NCI-H2171 treated with DMSO at 0.1 percent for 48 hours (cell line): ENCODE measurements at regions not wholly inside any gene's neighbourhood (a gene's known extent, or its start where the extent isn't known, plus 50 kb on each side); places are given as distances from the start of the nearest gene placed in this dataset.
"Not testable (repeated sequence)": the region's sequence is repeated elsewhere in the genome, so short reads cannot be mapped to it uniquely, and the experiment has no call there.

Experiments used
- DNase-seq: peaks from one replicate; lab custom pipeline; 2025; lab: John Stamatoyannopoulos, UW

DNA sequence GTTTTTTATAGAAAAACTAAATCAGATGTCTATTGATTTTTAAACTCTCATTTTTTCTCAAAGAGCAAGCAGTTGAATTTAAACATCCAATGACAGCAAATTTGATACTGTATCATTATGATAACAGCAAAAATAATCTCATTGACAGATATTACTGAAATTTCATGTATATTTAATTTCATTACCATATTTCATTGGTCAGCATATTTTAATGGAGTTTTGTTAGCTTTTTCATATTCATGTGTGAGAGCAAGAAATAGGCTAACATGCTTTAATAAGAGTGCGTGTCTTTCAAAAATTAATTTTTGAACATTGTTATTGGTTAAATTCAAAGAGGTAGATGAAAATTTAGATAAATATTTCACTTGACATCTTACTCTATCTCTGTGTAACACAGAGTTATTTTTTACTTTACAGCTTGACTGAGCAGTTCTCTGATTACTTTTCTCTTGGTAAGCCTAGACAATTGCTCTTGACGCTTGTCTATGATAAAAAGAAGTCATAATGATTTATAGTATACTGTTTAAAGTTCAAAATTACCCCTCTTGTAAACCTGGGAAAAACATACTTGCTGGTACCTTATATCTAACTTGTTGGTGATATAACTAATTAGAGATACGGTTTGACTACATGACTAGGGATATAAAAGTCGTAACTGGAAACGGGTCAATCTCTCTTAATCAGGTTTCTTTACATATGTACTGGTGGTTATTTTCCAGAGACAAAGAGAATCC, 732.3 kb upstream of the NCAM2 start:
- DNase-seq, result no peak

DNA sequence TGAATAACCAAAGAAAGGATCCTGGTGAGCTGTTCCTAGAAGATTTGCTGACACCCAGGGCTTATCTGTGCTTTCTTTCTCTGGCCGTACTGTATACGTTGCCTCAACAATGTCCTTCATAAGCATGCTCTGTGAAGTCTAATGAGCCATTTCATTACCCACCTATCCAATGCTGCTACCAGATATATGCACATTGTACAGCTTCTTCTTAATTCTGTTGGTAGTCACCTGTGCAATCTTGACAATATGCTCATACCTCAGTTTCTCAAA, 731.8 kb upstream of the NCAM2 start:
- no peak for DNase-seq

DNA sequence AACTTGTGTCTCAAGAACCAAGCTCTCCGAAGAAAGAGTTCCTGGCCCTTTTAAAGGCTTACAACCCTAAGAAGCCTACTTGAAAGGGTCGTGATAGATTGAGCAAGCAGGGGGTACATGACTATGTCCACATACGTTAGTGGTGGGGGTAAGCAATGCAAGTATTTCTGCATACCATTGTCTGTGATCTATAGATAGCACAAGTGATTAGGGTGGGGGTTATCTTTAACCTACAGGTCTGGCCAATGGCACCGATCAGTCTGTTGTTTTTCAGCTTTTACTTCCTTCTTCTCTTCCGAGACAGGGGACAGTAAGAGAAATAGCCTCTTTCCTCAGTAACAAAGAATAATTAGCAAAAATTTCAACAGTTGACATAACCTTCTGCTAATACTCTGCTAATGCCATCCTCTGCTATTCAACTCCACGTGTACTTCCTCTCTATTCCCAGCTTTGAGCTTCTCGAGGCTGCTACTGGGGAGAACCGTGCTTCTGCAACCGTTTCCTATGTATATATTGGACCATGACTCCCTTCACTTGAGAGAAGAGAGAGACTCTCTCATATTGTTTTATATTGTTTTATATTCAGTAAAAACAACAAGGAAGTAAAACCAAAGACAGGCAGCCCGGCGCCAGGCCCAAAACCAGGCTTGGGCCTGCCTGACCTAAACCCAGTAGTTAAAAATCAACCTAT, 727.7 kb upstream of the NCAM2 start:
- DNase-seq, result no peak

DNA sequence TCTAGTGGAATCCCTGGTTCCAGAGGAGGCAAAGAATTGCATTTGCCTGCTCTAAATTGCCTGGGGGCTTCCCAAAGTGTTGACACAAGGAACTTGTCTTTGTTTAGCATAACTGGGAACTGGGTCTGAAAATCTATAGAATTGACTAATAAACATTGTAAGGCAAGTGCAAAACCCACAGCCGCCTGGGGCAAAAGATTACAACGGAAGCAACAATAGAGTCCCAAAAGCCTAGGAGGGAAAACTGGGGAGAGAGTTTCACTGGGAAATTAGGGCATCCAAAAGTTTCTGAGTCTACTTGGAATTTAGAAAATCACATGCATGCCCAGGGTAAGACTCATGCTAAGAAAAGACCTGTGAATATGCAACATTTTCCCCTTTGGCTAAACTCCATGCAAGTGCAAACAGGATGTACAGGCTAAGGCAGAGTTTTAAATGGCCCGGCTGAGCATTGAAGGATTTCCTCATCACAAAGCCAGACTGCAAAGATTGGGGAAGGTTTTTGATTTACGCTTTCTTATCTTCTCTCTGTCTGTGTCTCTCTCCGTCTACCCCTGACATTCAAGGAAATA, 725.3 kb upstream of the NCAM2 start:
- no peak for DNase-seq

DNA sequence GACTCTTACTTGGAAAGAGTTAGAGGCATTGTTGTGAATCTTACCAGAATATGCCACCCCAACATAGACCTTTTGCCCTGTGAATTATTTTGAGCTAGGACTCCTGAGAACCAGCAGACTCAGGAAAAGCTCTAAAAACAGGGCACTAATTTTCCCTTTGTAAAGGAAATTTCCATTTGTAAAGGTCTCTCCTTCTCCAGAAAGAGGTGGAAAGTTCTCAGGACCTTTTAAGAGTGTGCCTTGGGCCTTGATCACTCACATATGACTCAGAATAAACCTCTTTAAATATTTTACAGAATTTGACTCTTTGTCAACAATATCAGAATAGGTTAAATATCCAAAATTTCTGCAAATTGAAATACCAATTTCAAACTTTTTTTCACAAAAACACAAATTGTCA, 721.8 kb upstream of the NCAM2 start:
- no peak for DNase-seq

DNA sequence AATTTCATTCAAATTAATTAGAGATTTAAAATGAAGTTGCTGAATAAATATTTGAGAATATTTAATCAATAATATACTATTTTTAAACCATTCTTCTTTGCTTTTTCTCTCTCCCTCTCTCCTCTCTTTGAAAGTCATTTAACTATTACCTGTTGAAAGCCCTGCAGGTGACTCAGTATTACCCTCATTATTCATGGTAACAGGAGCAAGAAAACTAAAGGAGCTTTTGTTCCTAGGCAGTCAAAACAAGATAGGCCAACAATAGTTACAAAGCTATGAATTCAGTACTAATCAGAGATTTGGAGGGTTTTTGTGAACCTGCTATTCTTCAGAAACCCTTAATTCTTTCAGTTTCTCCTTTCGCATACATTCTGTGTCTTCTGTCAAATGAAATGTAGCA, 721.3 kb upstream of the NCAM2 start:
- no peak for DNase-seq

DNA sequence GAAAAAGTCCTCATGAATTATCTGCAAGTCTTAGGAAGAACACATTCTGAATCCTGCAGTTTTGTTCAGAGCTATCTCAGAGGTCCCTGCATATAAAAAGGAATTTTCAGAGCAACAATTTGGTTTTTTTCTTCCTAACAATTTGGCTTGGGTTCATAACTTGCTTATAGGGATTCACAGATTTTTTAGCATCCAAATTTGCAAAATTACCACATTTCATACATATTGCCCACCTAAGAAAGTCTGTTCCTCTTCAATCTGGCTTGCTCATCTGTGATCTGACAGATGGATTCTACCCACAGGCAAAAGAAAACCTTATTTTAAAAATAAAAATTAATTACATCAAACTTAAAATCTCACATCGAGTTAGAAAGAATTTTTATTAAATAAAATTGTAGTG, 714.4 kb upstream of the NCAM2 start:
- no peak for DNase-seq

- DNase-seq, result no peak
These were observed 705.9 kb upstream of the NCAM2 start for GRCh38 chr21:20292280-20292679.

DNA sequence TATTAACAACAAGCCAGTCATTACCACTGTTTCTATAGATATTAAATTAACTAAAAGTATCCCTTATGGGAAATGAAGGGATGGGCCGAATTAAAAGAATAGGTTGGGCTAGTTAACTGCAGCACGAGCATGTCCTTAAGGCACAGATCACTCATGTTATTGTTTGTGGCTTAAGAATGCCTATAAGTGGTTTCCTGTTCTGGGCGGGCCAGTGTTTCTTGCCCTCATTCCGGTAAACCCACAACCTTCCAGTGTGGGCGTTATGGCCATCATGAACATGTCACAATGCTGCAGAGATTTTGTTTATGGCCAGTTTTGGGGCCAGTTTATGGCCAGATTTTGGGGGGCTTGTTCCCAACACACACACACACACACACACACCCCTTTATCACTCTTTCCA, 705.4 kb upstream of the NCAM2 start:
- not testable (repeated sequence) for DNase-seq

DNA sequence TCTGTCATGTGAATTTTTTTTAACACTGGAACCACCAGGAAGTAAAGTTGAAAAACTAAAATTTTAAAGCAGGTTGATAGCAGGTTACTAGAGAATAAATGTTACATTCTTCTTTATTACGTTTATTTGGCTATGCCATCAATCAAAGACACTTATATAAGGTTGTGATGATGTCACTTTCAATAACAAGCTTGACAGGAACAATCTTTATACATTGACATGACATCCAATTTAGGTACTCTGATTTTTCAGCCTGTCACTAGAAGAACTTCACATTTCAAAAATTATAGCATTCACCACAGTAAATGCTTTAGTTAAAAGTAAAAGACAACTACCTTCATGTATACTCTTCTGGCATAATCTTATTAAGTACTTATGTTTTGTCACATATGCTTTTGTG, 696.8 kb upstream of the NCAM2 start:
- DNase-seq, result no peak

DNA sequence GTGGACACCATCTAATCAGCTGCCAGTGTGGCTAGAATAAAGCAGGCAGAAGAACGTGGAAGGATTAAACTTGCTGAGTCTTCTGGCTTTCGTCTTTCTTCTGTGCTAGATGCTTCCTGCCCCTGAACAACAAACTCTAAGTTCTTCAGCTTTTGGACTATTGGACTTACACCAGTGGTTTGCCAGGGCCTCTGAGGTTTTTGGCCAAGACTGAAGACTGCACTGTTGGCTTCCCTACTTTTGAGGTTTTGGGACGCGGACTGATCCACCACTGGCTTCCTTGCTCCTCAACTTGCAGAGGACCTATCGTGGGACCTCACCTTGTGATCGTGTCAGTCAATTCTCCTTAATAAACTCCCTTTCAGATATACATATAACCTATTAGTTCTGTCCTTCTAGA, 696.1 kb upstream of the NCAM2 start:
- no peak for DNase-seq

DNA sequence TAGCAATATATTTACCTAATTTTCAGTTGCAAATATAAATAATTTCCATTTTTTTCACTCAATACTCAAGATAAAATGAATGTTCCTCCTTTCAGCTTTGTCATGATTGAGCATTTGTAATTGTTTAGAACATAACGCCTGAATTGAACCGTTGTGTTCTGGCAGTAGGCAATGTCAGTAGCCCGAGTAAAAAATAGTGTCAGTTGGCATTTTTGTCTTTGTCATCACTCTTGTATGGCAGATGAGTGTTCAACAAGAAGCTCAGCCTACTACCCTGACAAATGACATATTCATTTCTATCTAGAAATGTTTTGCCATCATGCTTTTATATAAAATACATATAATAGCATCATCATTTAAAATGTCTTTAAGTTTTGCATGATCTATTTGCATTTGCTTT, 691.4 kb upstream of the NCAM2 start:
- no peak for DNase-seq

- DNase-seq, result no peak
These were observed 689.5 kb upstream of the NCAM2 start for GRCh38 chr21:20308586-20309315.

DNA sequence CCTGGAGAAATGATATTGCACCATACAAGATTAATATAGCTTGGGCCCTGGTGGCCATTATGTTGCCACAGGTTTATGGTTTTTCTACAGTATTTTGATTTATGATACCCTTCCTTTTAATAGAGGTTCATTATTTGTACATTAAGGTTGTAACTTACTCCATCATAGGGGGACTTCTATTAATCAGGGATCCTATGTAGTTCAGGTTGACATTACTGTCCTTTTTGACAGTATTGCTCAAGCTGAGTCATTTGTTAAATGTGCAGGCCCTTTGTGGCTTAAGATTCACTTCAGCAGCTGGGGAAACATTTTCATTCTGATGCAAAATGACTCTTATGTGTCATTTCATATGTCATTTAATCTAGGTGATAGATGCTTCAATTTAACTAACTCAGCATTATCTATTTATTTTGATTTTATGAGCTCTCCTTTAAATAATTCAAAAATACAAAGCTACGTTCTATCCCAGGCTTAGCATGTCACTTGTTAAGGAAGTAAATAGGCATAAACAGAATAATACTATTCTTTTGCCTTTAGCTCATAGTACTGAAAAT, 686.9 kb upstream of the NCAM2 start:
- no peak for DNase-seq

DNA sequence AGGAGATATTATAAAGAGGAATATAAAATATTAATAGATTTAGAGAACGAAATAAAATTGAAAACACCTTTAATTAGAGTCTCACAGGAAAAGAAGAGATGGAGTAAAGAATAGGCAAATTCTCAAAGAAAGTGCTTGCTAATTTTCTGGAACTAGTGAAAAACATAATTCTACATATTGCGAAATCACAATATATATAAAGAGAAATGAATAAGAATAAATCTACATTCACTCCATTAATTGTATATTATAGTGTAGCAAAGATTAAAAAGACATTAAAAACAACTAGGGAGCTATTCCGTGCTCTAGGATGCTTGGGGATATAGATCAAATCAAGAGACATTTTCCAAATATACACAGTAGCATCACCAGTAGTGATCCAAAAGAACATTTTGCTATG, 685.2 kb upstream of the NCAM2 start:
- DNase-seq, result no peak

- DNase-seq, result no peak
These were observed 683.2 kb upstream of the NCAM2 start for GRCh38 chr21:20315042-20315441.

DNA sequence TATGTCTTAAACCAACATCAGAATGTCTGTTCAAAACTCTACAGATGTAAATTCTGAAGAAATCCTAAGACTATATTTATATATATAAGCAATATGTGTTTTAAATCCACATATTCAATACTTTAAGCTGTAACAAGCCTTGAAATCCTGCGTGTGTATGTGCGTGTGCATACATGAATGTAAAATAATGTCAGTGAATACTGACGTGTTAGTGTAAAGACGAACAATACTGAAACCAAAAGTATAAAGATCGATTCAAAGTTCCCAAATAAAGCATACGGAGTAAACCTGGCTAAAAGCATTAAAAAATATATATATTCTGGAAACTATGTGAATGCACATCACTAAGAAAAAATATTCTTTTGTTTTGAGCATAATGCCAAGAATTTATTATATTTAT, 668.6 kb upstream of the NCAM2 start:
- DNase-seq, result no peak

DNA sequence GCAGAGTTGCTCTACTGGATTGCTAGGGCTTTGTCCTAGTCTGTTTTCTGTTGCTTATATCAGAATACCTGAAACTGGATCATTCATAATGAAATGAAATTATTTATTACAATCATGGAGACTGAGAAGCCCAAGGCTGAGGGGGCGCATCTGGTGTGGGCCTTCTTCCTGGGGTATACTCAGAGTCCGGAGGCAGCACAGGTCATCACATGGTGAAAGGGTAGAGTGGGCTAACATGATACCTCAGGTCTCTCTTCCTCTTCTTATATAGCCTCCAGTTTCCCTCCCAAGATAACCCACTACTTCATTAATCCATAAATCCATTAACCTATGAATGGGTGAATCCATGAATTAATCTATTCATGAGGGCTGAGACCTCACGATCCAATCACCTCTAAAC, 667.6 kb upstream of the NCAM2 start:
- no peak for DNase-seq

DNA sequence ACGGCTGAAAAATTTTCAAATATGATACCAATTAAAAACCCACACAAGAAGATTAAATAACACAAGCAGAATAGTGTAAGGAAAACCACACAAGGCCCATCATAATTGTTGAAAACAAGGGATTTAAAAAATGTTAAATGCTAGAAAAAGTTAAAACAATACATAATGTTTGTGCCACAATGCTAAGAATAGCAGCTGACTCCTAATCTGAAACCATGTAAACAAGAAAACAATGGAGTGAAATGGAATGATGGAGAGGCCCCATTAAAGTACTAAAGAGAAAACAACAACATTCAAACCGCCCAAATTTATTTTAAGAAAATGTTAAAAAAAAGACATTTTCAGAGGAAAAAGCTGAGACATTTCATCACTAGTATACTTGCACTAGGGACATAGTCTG, 663.6 kb upstream of the NCAM2 start:
- DNase-seq, result no peak

- no peak for DNase-seq
These were observed 656.8 kb upstream of the NCAM2 start for GRCh38 chr21:20341431-20341830.

- no peak for DNase-seq
These were observed 655.0 kb upstream of the NCAM2 start for GRCh38 chr21:20343186-20343585.

- no peak for DNase-seq
These were observed 647.1 kb upstream of the NCAM2 start for GRCh38 chr21:20351138-20351537.

GRCh38 chr21:20353351-20353750, 644.9 kb upstream of the NCAM2 start:
- no peak for DNase-seq
